ENCODE measurements at regions not wholly inside any gene's neighbourhood (a gene's known extent, or its start where the extent isn't known, plus 50 kb on each side); places are given as distances from the start of the nearest gene placed in this dataset.

DNA sequence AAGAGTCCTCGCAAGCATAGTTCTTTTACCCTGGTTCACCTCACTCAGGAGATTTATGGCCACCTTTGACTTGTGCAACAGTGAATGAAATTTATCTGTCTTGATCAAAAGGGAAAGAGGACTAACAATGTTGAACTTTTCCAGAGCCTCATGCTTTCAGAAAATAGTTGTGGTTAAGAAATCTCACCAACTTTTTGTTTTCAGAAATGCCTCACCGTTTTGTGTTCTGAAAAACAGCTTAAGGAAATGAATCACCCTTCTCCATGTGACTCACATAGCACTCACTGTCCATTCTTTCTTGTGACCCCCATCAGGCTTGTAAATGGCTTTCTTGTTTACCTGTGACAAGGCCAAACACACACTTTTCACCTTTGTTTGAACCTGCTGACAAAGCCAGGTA, 148.6 kb upstream of the FAM3C start:
- no peak for TF ChIP-seq EZH2phosphoT487 (IDR thresholded peaks at IDR 0.05; ENCODE audit: low read length)
- no peak for TF ChIP-seq EZH2 (optimal IDR thresholded peaks at IDR 0.05; ENCODE audit: low read depth, low read length)
- TF ChIP-seq CTCF (IDR thresholded peaks at IDR 0.05; ENCODE audit: low read length): no peak

Data from MM.1S (cell line).